Gastrocnemius medialis (tissue), 4 donors: ENCODE measurements at regions not wholly inside any gene's neighbourhood (a gene's known extent, or its start where the extent isn't known, plus 50 kb on each side); places are given as distances from the start of the nearest gene placed in this dataset.

Experiments used
- ATAC-seq, 2 donors: fragments of 150-250 bp; one replicate each; pipeline ENCODE4 v1.9.1; 2016
- DNase-seq, 2 donors: peaks; one replicate each; pipeline ENCODE4 v3.0.0-alpha.2; 2019
- H3K27ac ChIP-seq, 4 donors: fragments of 200-600 bp; sonication (generic); 1 replicate in 1 of 4; 2 replicates in 3 of 4; pipeline ENCODE4 v1.5.1; 2016 to 2018; ENCODE audit warnings: mild to moderate bottlenecking in 2 of 4, moderate library complexity in 1 of 4
- H3K27me3 ChIP-seq, 3 donors: fragments of 200-600 bp; sonication (generic) in 2 of 3; 1 replicate in 1 of 3; 2 replicates in 2 of 3; pipeline versions ENCODE4 v1.5.1 to v1.6.0; 2016 to 2019; ENCODE audit warnings: mild to moderate bottlenecking in 1 of 3, moderate library complexity in 1 of 3
- H3K36me3 ChIP-seq, 2 donors: fragments of 200-600 bp; sonication (generic) in 1 of 2; one replicate each; pipeline ENCODE4 v1.5.1; 2017 to 2018
- H3K4me1 ChIP-seq, 2 donors: fragments of 200-600 bp; sonication (generic) in 1 of 2; one replicate each; pipeline ENCODE4 v1.5.1; 2016 to 2017; ENCODE audit warnings: mild to moderate bottlenecking in 2 of 2
- H3K4me3 ChIP-seq, 4 donors: fragments of 200-600 bp; sonication (generic) in 3 of 4; 1 replicate in 1 of 4; 2 replicates in 3 of 4; pipeline ENCODE4 v1.5.1; 2016 to 2019; ENCODE audit warnings: mild to moderate bottlenecking in 2 of 4
- H3K9me3 ChIP-seq, 3 donors: fragments of 200-600 bp; sonication (generic) in 2 of 3; 1 replicate in 1 of 3; 2 replicates in 2 of 3; pipeline ENCODE4 v1.5.1; 2016 to 2019
- POLR2A ChIP-seq, 2 donors: fragments of 450-650 bp; IDR thresholded peaks; one replicate each; pipeline ENCODE4 v1.6.1; 2017; ENCODE audit warnings: antibody characterized with exemption in 2 of 2, mild to moderate bottlenecking in 2 of 2, moderate library complexity in 2 of 2
- in situ Hi-C, 4 donors: fragments of 200-750 bp; cut with MboI; loops; one replicate each; pipeline versions ENCODE4 v1.15.0 to v1.8.0; 2017; ENCODE audit warnings: low sequenced_read_pairs in 4 of 4
- intact Hi-C: fragments of 100-400 bp; cut with DNase I; formaldehyde crosslinking; loops from one replicate; pipeline ENCODE4 v1.15.1; 2023; ENCODE audit warnings: low total_unique reads
- TF ChIP-seq, protein P1 (sequence below), 5 experiments: fragments of 450-650 bp in 3 of 5; fragments of 200-600 bp in 2 of 5; sonication (generic) in 2 of 5; IDR thresholded peaks in 4 of 5; conservative IDR thresholded peaks in 1 of 5; 1 replicate in 4 of 5; 2 replicates in 1 of 5; pipeline ENCODE4 v1.5.1; 2016 to 2019; ENCODE audit warnings: antibody characterized with exemption in 5 of 5, mild to moderate bottlenecking in 3 of 5, moderate library complexity in 3 of 5

- Histone ChIP-seq H3K36me3 (no peaks in the 10 kb centered on the region), H3K4me3 (no peak overlapping the region), H3K27me3 (no peaks in the 10 kb centered on the region), H3K27ac (no peak overlapping the region), H3K4me1 (no peaks in the 10 kb centered on the region), H3K9me3 (no peaks in the 10 kb centered on the region)
- in situ Hi-C loops (no loop called here), intact Hi-C loops (no loop called here)
- TF ChIP-seq, protein P1, sequence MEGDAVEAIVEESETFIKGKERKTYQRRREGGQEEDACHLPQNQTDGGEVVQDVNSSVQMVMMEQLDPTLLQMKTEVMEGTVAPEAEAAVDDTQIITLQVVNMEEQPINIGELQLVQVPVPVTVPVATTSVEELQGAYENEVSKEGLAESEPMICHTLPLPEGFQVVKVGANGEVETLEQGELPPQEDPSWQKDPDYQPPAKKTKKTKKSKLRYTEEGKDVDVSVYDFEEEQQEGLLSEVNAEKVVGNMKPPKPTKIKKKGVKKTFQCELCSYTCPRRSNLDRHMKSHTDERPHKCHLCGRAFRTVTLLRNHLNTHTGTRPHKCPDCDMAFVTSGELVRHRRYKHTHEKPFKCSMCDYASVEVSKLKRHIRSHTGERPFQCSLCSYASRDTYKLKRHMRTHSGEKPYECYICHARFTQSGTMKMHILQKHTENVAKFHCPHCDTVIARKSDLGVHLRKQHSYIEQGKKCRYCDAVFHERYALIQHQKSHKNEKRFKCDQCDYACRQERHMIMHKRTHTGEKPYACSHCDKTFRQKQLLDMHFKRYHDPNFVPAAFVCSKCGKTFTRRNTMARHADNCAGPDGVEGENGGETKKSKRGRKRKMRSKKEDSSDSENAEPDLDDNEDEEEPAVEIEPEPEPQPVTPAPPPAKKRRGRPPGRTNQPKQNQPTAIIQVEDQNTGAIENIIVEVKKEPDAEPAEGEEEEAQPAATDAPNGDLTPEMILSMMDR (IDR thresholded peaks at IDR 0.05 in 4 of 5, conservative IDR thresholded peaks at IDR 0.05 in 1 of 5), result no peak
- TF ChIP-seq POLR2A (IDR thresholded peaks at IDR 0.05), result no peak
- DNase-seq (no peak), ATAC-seq (no peak)
Observed at GRCh38 chr18:41744421-41745030, 210.5 kb upstream of the PIK3C3 start.

DNA sequence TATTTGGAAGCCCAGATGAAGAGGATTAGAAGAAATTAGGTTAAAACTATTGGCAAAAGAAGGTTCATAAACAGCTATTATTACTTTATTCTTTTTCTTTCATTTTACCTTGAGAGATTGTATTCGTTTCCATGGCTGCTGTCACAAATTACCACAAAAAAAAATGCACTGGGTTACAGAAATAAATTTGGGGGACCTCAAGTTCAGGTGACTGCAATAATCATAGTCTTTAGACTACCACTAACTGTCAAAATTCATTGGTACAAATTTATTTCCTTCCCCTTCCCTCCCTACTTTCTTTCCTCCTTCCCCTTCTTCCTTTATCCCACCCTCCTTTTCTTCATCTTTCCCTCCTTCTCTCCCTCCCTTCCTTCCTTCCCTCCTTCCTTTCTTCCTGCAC lies 217.8 kb upstream of the PIK3C3 start:
- no peak for TF ChIP-seq POLR2A (IDR thresholded peaks at IDR 0.05)
- TF ChIP-seq, protein P1 (IDR thresholded peaks at IDR 0.05 in 4 of 5, conservative IDR thresholded peaks at IDR 0.05 in 1 of 5), result no peak
- intact Hi-C loops, result no loop called here

DNA sequence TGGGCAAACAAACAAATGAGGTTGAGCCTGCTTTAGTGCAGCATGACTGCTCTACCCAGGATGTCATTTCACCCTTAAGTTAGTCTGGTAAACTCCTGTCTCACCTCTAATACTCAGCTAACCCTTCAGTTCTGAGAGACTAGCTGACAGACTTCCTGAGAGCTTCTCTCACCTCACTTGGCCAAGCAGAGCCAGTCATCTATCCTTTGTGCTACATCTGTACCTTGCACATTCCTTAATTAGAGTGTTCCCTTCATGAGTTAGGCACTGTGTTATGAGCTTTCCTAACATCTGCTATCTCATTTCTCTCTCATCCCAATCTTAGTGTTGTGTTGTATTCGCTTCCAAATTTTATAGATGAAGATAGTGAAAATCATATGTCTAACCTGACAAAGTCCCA lies 220.1 kb upstream of the PIK3C3 start:
- Histone ChIP-seq H3K27ac (no peak overlapping the region), H3K27me3 (no peaks in the 10 kb centered on the region), H3K36me3 (no peaks in the 10 kb centered on the region), H3K9me3 (no peaks in the 10 kb centered on the region), H3K4me3 (no peak overlapping the region), H3K4me1 (no peaks in the 10 kb centered on the region)
- in situ Hi-C loops, result no loop called here
- intact Hi-C loops, result no loop called here
- TF ChIP-seq, protein P1 (IDR thresholded peaks at IDR 0.05 in 4 of 5, conservative IDR thresholded peaks at IDR 0.05 in 1 of 5), result no peak
- no peak for TF ChIP-seq POLR2A (IDR thresholded peaks at IDR 0.05)
- ATAC-seq, result no peak
- DNase-seq, result no peak

More for the DNA sequence above, 217.8 kb upstream of the PIK3C3 start:
- Histone ChIP-seq H3K4me1 (no peaks in the 10 kb centered on the region), H3K27me3 (no peaks in the 10 kb centered on the region), H3K27ac (no peak overlapping the region), H3K9me3 (no peaks in the 10 kb centered on the region), H3K36me3 (no peaks in the 10 kb centered on the region), H3K4me3 (no peak overlapping the region)
- no peak for ATAC-seq
- in situ Hi-C loops, result no loop called here
- DNase-seq, result no peak

DNA sequence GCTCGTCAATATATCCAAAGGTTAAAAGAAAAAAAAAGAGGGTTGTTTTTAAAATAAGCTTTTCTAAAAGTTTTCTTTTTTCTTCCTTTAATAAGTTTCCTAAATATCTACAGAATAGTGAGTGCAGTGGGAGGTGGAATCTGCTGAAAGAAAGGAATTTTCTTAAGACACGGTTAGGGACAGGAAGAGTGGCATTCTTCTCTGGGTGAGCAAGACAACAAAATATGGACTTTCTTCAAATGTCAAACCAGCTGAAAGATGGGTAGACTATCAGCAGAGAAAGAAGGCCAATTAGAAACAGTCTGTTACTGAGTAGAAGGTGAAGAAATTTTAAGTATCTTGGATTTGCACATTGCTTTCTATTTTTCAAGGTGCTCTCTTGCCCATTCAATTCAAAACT lies 222.7 kb upstream of the PIK3C3 start:
- no peak overlapping the region for H3K4me3 ChIP-seq
- intact Hi-C loops, result no loop called here
- no peak overlapping the region for H3K27ac ChIP-seq
- in situ Hi-C loops, result no loop called here
- ATAC-seq, result no peak
- H3K4me1 ChIP-seq, result no peaks in the 10 kb centered on the region
- H3K9me3 ChIP-seq, result no peaks in the 10 kb centered on the region
- no peaks in the 10 kb centered on the region for H3K27me3 ChIP-seq
- no peak for DNase-seq
- TF ChIP-seq POLR2A (IDR thresholded peaks at IDR 0.05), result no peak
- no peaks in the 10 kb centered on the region for H3K36me3 ChIP-seq

GRCh38 chr18:41731884-41732283 lies 223.2 kb upstream of the PIK3C3 start:
- no peak overlapping the region for H3K4me3 ChIP-seq
- no peaks in the 10 kb centered on the region for H3K36me3 ChIP-seq
- H3K27me3 ChIP-seq, result no peaks in the 10 kb centered on the region
- DNase-seq, result no peak
- intact Hi-C loops (no loop called here), in situ Hi-C loops (no loop called here)
- H3K27ac ChIP-seq, result no peak overlapping the region
- TF ChIP-seq POLR2A (IDR thresholded peaks at IDR 0.05), result no peak
- TF ChIP-seq, protein P1 (IDR thresholded peaks at IDR 0.05 in 4 of 5, conservative IDR thresholded peaks at IDR 0.05 in 1 of 5), result no peak
- no peak for ATAC-seq
- H3K9me3 ChIP-seq, result no peaks in the 10 kb centered on the region
- no peaks in the 10 kb centered on the region for H3K4me1 ChIP-seq
